ENCODE measurements at regions not wholly inside any gene's neighbourhood (a gene's known extent, or its start where the extent isn't known, plus 50 kb on each side); places are given as distances from the start of the nearest gene placed in this dataset.

DNA sequence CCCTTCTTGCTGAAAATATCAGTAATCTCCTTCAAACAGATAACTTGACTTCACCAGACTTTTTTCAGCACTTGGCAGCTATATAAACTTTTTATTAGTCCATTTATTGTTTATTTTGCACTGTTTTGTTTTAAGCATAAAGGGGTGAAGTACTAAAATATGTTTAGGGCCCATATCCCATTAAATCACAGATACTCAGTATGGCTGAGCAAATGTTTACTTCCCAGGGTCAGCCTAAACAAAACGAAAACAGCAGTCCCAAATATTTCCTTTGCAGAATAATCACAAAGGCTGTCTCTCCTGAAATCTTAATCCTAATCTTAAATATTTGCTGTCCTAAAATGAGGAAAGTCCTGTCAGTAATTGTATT lies 649.6 kb downstream of the TNS3 start:
- TF ChIP-seq, protein P1, sequence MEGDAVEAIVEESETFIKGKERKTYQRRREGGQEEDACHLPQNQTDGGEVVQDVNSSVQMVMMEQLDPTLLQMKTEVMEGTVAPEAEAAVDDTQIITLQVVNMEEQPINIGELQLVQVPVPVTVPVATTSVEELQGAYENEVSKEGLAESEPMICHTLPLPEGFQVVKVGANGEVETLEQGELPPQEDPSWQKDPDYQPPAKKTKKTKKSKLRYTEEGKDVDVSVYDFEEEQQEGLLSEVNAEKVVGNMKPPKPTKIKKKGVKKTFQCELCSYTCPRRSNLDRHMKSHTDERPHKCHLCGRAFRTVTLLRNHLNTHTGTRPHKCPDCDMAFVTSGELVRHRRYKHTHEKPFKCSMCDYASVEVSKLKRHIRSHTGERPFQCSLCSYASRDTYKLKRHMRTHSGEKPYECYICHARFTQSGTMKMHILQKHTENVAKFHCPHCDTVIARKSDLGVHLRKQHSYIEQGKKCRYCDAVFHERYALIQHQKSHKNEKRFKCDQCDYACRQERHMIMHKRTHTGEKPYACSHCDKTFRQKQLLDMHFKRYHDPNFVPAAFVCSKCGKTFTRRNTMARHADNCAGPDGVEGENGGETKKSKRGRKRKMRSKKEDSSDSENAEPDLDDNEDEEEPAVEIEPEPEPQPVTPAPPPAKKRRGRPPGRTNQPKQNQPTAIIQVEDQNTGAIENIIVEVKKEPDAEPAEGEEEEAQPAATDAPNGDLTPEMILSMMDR (IDR thresholded peaks at IDR 0.05): no peak
- peaks cover 0 to 6% of the 10 kb centered on the region in 2 donors for H3K4me1 ChIP-seq
- intact Hi-C loops (cut with DNase I): no loop called here
- no peaks in the 10 kb centered on the region for H3K36me3 ChIP-seq
- no peak overlapping the region for H3K27ac ChIP-seq
- H3K4me3 ChIP-seq: no peak overlapping the region
- DNase-seq (ENCODE audit: low spot score in 2 of 2): no peak
- no peaks in the 10 kb centered on the region for H3K9me3 ChIP-seq
- no peaks in the 10 kb centered on the region for H3K27me3 ChIP-seq

DNA sequence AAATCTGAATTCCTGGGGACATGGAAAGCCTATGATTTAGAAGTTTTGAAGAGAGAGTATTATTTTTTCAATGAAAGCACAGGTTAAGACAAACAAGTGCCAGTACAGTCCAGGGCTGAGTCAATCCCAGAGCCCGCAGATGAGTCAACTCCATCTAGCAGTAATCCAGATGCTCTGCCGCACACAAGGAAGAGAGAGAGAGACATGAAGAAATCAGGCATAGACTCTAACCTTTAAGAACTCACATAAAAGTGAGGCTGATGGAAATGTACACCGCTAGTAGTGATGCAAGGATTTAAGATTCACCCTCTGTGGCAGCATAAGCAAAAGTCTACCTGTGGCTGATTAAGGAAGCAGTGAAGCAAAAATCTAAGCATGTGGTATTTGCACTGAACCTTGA lies 651.5 kb downstream of the TNS3 start:
- H3K27ac ChIP-seq: no peak overlapping the region
- H3K27me3 ChIP-seq: no peaks in the 10 kb centered on the region
- no peak for DNase-seq (ENCODE audit: low spot score in 2 of 2)
- TF ChIP-seq, protein P1 (IDR thresholded peaks at IDR 0.05): no peak
- peaks cover 0 to 6% of the 10 kb centered on the region in 2 donors for H3K4me1 ChIP-seq
- no peaks in the 10 kb centered on the region for H3K36me3 ChIP-seq
- intact Hi-C loops (cut with DNase I): no loop called here
- H3K9me3 ChIP-seq: no peaks in the 10 kb centered on the region
- H3K4me3 ChIP-seq: no peak overlapping the region

DNA sequence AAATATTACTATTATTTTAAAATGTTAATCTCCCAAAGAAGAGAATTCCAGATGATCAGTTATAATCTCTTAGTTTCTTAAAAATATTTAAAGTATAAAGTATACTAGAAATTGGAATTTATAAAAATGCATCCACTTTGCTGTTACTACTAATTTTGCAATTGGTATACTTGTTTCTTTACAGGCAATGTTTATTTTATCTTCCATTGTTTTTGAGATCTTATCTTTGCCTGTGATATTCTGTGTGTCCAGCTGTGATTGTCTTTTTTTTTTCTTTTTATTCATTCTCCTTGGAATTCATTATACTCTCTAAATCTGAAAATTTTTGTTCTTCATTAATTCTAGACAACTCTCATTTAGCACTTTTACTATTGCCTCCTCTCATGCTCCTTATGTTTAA lies 652.6 kb downstream of the TNS3 start:
- Histone ChIP-seq H3K9me3 (no peaks in the 10 kb centered on the region), H3K4me1 (peaks cover 0 to 6% of the 10 kb centered on the region in 2 donors), H3K27ac (no peak overlapping the region), H3K4me3 (no peak overlapping the region), H3K36me3 (no peaks in the 10 kb centered on the region), H3K27me3 (no peaks in the 10 kb centered on the region)
- TF ChIP-seq, protein P1 (IDR thresholded peaks at IDR 0.05): no peak
- DNase-seq (ENCODE audit: low spot score in 2 of 2): no peak
- intact Hi-C loops (cut with DNase I): no loop called here

DNA sequence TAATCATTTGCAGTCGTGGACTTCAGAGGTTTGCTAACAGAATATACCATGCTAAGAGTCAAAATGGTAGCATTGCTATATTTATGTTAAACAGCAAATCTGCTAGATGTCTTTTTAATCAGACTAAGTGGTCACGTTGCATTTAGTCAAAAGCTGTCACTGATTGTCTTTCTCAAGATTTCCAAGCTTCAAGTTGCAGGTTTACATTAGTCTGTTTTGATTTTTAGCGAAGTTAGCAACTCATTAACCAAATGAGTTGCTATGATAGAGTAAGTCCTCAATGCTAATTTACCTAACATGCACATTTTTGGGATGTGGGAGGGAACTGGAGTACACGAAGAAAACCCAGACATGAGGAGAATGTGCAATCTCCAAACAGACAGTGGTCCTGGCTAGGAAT lies 653.2 kb downstream of the TNS3 start:
- no peaks in the 10 kb centered on the region for H3K9me3 ChIP-seq
- no peak for DNase-seq (ENCODE audit: low spot score in 2 of 2)
- no peak overlapping the region for H3K4me3 ChIP-seq
- no peaks in the 10 kb centered on the region for H3K36me3 ChIP-seq
- no peak overlapping the region for H3K27ac ChIP-seq
- H3K4me1 ChIP-seq: peaks cover 0 to 4% of the 10 kb centered on the region in 2 donors
- no peaks in the 10 kb centered on the region for H3K27me3 ChIP-seq
- TF ChIP-seq, protein P1 (IDR thresholded peaks at IDR 0.05): no peak
- intact Hi-C loops (cut with DNase I): no loop called here

DNA sequence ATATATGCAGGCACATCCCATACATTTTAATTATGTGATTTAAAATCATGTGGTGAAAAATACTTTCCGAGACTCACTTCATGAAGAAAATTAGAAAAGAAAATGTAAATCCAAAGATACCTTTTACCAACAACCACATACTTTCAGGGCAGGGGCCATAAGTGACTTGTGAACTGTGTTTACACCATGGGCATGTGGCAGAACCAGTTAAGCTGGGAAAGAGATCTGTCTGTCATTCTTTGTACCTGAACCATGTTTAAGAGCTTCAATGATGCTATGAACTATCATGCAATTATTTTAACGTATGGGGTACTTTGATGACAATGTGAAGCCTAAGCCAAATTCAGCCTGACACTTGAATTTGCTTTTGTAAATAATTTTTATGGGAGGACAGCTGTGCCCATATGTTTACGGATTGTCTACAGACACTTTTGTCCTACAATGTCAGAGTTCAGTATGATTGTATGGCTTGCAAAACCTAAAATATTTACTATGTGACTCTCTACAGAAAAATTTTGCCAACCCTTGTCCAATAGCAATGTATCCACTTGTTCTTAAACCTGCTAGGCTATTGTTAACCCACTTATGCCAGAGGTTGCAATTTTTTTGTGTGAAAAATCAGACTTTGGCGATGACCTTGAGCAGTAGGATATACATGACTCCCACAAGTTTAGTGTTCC lies 654.6 kb downstream of the TNS3 start:
- H3K4me1 ChIP-seq: no peaks in the 10 kb centered on the region
- TF ChIP-seq, protein P1 (IDR thresholded peaks at IDR 0.05): no peak
- no peak overlapping the region for H3K27ac ChIP-seq
- intact Hi-C loops (cut with DNase I): no loop called here
- H3K4me3 ChIP-seq: no peak overlapping the region
- no peak for DNase-seq (ENCODE audit: low spot score in 2 of 2)
- H3K36me3 ChIP-seq: no peaks in the 10 kb centered on the region
- H3K27me3 ChIP-seq: no peaks in the 10 kb centered on the region
- no peaks in the 10 kb centered on the region for H3K9me3 ChIP-seq

DNA sequence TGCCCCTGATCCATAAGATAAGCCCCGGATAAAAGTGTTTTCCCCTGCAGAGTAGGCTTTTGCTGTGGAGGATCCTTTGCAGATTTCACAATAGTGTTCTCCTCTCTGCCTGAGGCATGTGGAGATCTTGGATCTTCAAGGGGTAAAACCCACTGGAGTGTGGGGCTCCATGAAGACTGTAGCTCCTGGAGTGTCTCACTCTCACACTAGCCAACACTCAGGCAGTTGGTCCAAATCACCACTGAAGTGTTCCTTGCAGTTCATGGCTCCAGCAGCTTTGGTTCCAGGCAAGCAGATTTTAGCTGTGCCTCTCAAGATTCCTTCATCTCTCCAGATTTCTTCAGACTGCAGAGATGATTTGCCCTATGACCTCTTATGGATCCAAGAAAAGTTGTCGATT lies 665.3 kb downstream of the TNS3 start:
- TF ChIP-seq, protein P1 (IDR thresholded peaks at IDR 0.05): no peak
- DNase-seq (ENCODE audit: low spot score in 2 of 2): no peak
- no peak overlapping the region for H3K4me3 ChIP-seq
- H3K36me3 ChIP-seq: no peaks in the 10 kb centered on the region
- H3K27me3 ChIP-seq: no peaks in the 10 kb centered on the region
- H3K27ac ChIP-seq: no peak overlapping the region
- no peaks in the 10 kb centered on the region for H3K4me1 ChIP-seq
- H3K9me3 ChIP-seq: no peaks in the 10 kb centered on the region
- intact Hi-C loops (cut with DNase I): no loop called here

All from ascending aorta (tissue), 2 donors.